ENCODE measurements at regions not wholly inside any gene's neighbourhood (a gene's known extent, or its start where the extent isn't known, plus 50 kb on each side); places are given as distances from the start of the nearest gene placed in this dataset.

DNA sequence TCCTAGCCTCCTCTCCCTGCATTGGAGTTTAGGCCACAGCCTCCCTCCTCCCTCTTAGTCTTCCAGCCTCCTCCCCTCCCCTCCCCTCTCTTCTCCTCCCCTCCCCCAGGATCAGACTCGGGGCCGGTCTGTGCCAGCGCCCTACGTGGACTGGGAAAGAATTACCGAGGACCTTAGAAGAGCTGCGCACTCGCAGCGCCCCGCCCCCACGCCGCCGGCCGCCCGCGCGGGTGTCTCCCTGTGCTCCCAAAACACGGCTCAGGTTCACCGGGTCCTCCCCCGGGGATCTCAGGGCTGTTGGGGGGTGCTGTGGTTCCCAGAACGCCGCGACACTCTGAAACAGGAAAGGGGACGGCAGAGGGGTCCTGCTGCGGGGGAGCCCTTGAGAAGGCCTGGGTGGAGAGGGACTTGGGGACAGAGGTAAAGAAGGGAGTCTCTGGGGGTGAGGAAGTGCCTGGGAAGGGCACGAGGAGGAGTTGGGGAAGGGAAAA lies 122.3 kb upstream of the TBL1X start:
- DNase-seq (ENCODE audit: low spot score) (no peak), ATAC-seq (ENCODE audit: low FRiP score) (peak; percentile 81)
- TF ChIP-seq, protein P1, sequence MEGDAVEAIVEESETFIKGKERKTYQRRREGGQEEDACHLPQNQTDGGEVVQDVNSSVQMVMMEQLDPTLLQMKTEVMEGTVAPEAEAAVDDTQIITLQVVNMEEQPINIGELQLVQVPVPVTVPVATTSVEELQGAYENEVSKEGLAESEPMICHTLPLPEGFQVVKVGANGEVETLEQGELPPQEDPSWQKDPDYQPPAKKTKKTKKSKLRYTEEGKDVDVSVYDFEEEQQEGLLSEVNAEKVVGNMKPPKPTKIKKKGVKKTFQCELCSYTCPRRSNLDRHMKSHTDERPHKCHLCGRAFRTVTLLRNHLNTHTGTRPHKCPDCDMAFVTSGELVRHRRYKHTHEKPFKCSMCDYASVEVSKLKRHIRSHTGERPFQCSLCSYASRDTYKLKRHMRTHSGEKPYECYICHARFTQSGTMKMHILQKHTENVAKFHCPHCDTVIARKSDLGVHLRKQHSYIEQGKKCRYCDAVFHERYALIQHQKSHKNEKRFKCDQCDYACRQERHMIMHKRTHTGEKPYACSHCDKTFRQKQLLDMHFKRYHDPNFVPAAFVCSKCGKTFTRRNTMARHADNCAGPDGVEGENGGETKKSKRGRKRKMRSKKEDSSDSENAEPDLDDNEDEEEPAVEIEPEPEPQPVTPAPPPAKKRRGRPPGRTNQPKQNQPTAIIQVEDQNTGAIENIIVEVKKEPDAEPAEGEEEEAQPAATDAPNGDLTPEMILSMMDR (IDR thresholded peaks at IDR 0.05) = no peak

DNA sequence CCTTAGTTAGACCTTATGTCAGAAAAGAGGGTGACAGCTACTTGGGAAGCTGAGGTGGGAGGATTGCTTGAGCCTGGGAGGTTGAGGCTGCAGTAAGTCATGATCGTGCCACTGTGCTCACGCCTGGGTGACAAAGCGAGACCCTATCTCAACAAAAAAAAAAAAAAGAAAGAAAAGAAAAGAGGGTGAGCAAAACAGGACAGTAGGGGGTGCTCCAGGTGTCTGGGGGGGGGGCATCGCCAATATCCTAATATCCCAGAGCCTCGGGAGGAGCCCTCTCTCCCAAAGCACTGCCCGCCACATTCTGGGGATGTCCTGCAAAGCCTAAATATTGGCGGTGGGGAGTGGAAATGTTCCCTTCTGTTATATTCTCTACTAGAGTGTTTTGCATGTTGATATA lies 120.9 kb upstream of the TBL1X start:
- ATAC-seq (ENCODE audit: low FRiP score) (no peak), DNase-seq (ENCODE audit: low spot score) (no peak)
- TF ChIP-seq, protein P1 (IDR thresholded peaks at IDR 0.05) = no peak

GRCh38 chrX:9345957-9346356 lies 118.9 kb upstream of the TBL1X start:
- DNase-seq (ENCODE audit: low spot score) = no peak
- no peak for ATAC-seq (ENCODE audit: low FRiP score)
- TF ChIP-seq, protein P1 (IDR thresholded peaks at IDR 0.05) = no peak

DNA sequence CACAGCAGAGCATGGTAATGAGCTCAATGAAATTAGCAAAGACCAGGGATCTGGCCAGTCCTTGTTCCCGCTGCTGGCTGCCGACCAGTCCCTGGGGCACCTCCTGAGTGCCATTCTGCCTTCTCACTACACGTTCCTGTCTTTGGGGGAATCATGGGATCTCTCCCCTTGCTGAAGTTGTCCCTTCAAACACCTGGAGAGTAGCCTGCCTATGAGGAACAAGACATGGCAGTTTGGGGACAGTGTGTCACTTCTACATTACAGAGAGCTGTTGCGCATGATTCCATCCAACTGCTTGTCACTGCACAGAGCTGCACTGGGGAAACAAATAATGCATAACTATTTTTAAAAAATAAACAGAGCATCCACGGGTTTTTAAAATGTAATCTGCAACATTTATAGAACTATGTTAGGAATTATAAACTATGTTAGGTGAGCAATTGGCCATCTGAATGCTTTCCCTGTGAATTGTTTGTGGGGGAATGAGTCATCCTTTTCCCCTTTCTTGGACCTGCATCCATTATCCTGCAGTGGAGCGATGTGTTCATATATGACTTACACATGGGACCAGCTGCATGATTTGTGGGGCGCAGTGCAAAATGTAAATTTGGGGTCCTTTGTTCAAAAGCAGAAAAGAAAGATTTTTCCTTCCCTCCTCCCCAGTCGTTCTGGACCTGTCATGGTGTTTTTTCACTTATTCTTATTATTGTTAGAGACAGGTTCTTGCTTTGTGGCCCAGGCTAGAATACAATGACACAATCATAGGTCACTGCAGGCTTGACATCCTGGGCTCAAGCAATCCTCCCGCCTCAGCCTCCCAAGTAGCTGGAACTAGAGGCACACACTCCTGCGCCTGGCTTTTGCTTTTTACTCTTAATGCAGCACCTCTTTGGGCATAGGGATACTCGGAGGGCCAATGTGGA lies 115.0 kb upstream of the TBL1X start:
- DNase-seq (ENCODE audit: low spot score) (no peak), ATAC-seq (ENCODE audit: low FRiP score) (no peak)
- TF ChIP-seq, protein P1 (IDR thresholded peaks at IDR 0.05) = no peak

DNA sequence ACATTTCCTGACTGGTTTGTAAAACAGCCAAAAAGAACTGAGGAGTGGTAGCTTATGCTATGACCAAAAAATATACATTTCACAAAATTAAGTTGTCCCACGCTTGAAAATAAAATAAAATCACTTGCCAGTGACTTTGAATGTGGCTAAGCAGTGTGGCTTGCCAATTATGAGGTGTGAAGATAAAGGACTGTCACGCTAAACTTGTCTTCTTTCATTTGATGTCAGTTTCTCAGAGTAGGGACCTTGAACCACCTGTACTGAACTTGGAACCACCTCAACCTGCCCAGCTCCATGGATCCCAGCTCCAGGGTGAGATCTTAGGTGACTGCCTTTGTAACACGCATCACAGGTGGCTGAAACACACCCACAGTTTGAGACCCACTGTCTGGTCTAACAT lies 113.7 kb upstream of the TBL1X start:
- no peak for DNase-seq (ENCODE audit: low spot score)
- TF ChIP-seq, protein P1 (IDR thresholded peaks at IDR 0.05) = no peak
- ATAC-seq (ENCODE audit: low FRiP score) = no peak

- no peak for DNase-seq (ENCODE audit: low spot score)
- no peak for ATAC-seq (ENCODE audit: low FRiP score)
- TF ChIP-seq, protein P1 (IDR thresholded peaks at IDR 0.05) = no peak
Observed at GRCh38 chrX:9352243-9352642, 112.6 kb upstream of the TBL1X start.
